Lung (tissue), 11 donors: ENCODE measurements at regions not wholly inside any gene's neighbourhood (a gene's known extent, or its start where the extent isn't known, plus 50 kb on each side); places are given as distances from the start of the nearest gene placed in this dataset.

ENCODE experiments used
- ATAC-seq: fragments of 200-7000 bp; cut with Tn5 transposase; one replicate; pipeline ENCODE4 v1.9.1; 2020; ENCODE audit warnings: moderate number of reproducible peaks; ENCODE audit not compliant: insufficient read depth, low FRiP score
- DNase-seq, 3 donors: peaks; one replicate each; pipeline ENCODE4 v3.0.0-alpha.2; 2013 to 2017
- H3K27ac ChIP-seq, 2 donors: one replicate each; pipeline ENCODE4 v1.5.1; 2013; ENCODE audit warnings: mild to moderate bottlenecking in 2 of 2, moderate library complexity in 2 of 2, control low read depth in 1 of 2, inconsistent platforms in 1 of 2, low read depth in 1 of 2, low read length in 1 of 2
- H3K27me3 ChIP-seq, 3 donors: one replicate each; pipeline ENCODE4 v1.5.1; 2013; ENCODE audit warnings: low read length in 2 of 3; ENCODE audit not compliant: control insufficient read depth in 3 of 3, insufficient read depth in 3 of 3
- H3K36me3 ChIP-seq, 4 donors: one replicate each; pipeline ENCODE4 v1.5.1; 2013; ENCODE audit warnings: low read length in 4 of 4, mild to moderate bottlenecking in 1 of 4, moderate library complexity in 1 of 4; ENCODE audit not compliant: control insufficient read depth in 4 of 4, insufficient read depth in 4 of 4
- H3K4me1 ChIP-seq, 5 donors: one replicate each; pipeline ENCODE4 v1.5.1; 2013; ENCODE audit warnings: low read length in 5 of 5, mild to moderate bottlenecking in 2 of 5, moderate library complexity in 1 of 5; ENCODE audit not compliant: control insufficient read depth in 5 of 5, insufficient read depth in 5 of 5
- H3K4me3 ChIP-seq: one replicate; pipeline ENCODE4 v1.5.1; 2013; ENCODE audit warnings: mild to moderate bottlenecking, control low read depth, moderate library complexity
- H3K9ac ChIP-seq, 2 donors: one replicate each; pipeline ENCODE4 v1.5.1; 2013; ENCODE audit warnings: low read length in 2 of 2, control low read depth in 1 of 2; ENCODE audit not compliant: insufficient read depth in 1 of 2
- H3K9me3 ChIP-seq, 4 donors: one replicate each; pipeline ENCODE4 v1.5.1; 2013; ENCODE audit warnings: low read length in 3 of 4, mild to moderate bottlenecking in 1 of 4, moderate library complexity in 1 of 4; ENCODE audit not compliant: control insufficient read depth in 4 of 4, insufficient read depth in 3 of 4
- CTCF ChIP-seq: IDR thresholded peaks from 2 replicates; pipeline ENCODE4 v1.5.1; 2012; ENCODE audit warnings: mild to moderate bottlenecking; ENCODE audit errors: control extremely low read depth, extremely low read depth
- WGBS, 2 donors: extraction: QIAGEN DNeasy Blood & Tissue Kit; methylation state at CpG; one replicate each; pipeline ENCODE4 v1.1.7; 2013; 5-methylcytosine and 5-hydroxymethylcytosine counted together
- donor health status: control.
- donor health status: control.
- donor health status: Bipolar disorder and iron deficiency.
- donor health status: healthy.
- donor health status: DM: yes; HTN: yes; CAD: no.

DNA sequence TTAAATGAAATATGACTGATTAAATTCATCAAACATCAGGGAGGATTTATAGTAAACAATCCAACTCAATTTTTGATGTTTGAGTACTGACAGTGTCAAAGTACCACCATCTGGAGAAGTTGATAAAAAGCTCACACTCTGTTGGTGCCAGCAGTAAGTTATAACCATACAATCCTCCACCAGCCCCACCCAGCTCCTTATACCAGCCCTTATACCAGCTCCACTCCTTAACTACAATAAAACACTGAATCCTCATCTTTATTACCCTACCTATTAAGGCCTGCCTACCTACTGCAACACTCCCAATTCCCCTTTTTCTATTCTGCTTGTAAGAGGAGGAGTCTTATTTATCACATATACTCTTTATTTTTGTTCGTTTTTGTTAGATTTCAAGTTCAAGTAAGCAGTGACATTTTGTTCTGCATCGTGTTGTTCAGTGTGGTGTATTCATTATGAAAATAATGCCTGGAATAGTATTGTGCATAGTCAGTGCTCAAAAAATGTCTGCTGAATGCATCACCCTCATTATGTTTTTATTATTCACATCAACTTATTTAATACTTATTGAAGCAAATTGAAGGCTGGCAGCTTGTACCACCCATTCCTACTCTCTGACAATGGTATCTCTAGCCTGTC is 954.7 kb upstream of the ADGRB3 start:
- H3K4me3 ChIP-seq, result no peak overlapping the region
- no peak overlapping the region for H3K9ac ChIP-seq
- TF ChIP-seq CTCF, result no peak
- H3K27me3 ChIP-seq, result no peaks in the 10 kb centered on the region
- 77 to 88% methylated on average over 2 of the region's 2 CpGs for WGBS, 2 donors
- H3K9me3 ChIP-seq, result no peaks in the 10 kb centered on the region
- no peaks in the 10 kb centered on the region for H3K36me3 ChIP-seq
- no peak for ATAC-seq
- H3K27ac ChIP-seq, result no peak overlapping the region
- H3K4me1 ChIP-seq, result no peaks in the 10 kb centered on the region
- DNase-seq, result no peak

DNA sequence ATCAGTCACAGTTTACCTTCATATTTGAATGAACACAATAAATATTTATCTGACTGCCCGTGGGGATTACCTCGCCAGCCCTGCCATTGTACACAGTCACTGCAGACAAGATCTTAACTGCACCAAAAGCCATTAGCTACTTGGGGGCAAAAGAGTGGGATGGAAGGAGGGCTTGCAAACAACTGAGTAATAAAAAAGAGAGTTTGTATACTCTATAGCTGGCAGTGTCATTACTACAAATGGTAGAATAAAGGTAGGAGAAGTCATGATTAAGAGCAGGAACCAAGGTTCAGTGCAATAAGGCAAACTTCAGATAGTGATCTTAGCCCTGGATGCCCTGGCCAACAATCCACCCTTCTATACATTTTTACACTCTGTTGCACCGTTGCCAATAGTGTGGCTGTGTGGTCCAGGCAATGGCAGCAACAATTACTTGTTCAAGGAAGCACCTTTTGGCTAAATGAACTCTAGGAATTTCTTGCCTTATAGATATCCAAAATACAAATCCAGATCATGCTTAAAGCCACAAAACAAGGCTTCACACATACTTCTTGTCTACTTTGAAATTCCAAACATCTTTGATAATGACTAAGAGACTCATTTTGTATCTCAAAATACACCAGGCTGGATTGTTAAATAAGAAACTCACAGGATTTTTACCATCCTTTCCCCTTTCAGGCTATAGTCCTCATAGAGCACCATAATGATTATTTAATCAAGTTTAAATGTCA is 955.4 kb upstream of the ADGRB3 start:
- ATAC-seq (no peak), DNase-seq (no peak)
- no peaks in the 10 kb centered on the region for H3K36me3 ChIP-seq
- no peaks in the 10 kb centered on the region for H3K27me3 ChIP-seq
- 63 to 76% methylated on average over 3 of the region's 3 CpGs for WGBS, 2 donors
- no peak overlapping the region for H3K9ac ChIP-seq
- H3K4me1 ChIP-seq, result no peaks in the 10 kb centered on the region
- no peak for TF ChIP-seq CTCF
- no peak overlapping the region for H3K27ac ChIP-seq
- no peak overlapping the region for H3K4me3 ChIP-seq
- peaks cover 0 to 3% (median 0%) of the 10 kb centered on the region in 4 donors for H3K9me3 ChIP-seq

DNA sequence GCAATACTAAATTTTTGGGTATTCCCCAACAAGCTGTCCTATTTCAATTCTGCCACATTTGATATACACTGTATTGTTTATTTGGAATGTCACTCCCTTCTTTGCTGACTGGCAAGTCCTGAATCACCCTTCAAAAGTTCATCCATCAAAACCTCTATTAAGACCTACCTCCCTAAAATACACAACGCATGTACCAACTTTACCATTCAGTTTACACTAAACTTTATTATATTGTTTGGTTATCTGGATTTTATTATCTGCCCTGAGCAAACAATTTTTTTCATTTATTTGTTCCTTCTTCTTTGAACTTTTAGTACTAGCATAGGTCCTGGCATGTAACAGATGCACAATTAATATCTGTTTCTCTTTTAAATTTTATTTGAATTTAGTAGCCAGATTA is 958.2 kb upstream of the ADGRB3 start:
- Histone ChIP-seq H3K27ac (no peak overlapping the region), H3K9me3 (peaks cover 0 to 9% (median 7%) of the 10 kb centered on the region in 4 donors), H3K27me3 (no peaks in the 10 kb centered on the region), H3K36me3 (no peaks in the 10 kb centered on the region), H3K4me1 (no peaks in the 10 kb centered on the region), H3K9ac (no peak overlapping the region), H3K4me3 (no peak overlapping the region)
- TF ChIP-seq CTCF, result no peak
- no peak for ATAC-seq
- 52 to 89% methylated on average over 1 of the region's 1 CpG for WGBS, 2 donors
- no peak for DNase-seq
